ENCODE measurements at regions not wholly inside any gene's neighbourhood (a gene's known extent, or its start where the extent isn't known, plus 50 kb on each side); places are given as distances from the start of the nearest gene placed in this dataset.

- no peak for TF ChIP-seq EZH2phosphoT487 (IDR thresholded peaks at IDR 0.05; ENCODE audit: insufficient read depth, low read depth)
- no peak for TF ChIP-seq EZH2 (IDR thresholded peaks at IDR 0.05; ENCODE audit: insufficient read depth, poor library complexity, severe bottlenecking)
These were observed 1176.4 kb downstream of the BRINP3 start for GRCh38 chr1:189301235-189301634.
